Iris pigment epithelial cell (primary cell): ENCODE measurements at regions not wholly inside any gene's neighbourhood (a gene's known extent, or its start where the extent isn't known, plus 50 kb on each side); places are given as distances from the start of the nearest gene placed in this dataset.
"Not testable (repeated sequence)": the region's sequence is repeated elsewhere in the genome, so short reads cannot be mapped to it uniquely, and the experiment has no call there.

Source experiments
- DNase-seq: peaks from one replicate; pipeline ENCODE4 v3.0.0-alpha.2; 2011; ENCODE audit warnings: low read depth

- DNase-seq, result no peak
Measured at GRCh38 chr14:34172550-34173368, 221.9 kb upstream of the EGLN3 start.

GRCh38 chr14:34172173-34172451 lies 221.2 kb upstream of the EGLN3 start:
- no peak for DNase-seq

GRCh38 chr14:34171431-34172172 lies 220.7 kb upstream of the EGLN3 start:
- no peak for DNase-seq

- DNase-seq, result no peak
Measured at GRCh38 chr14:34170882-34171281, 220.0 kb upstream of the EGLN3 start.

- no peak for DNase-seq
Measured at GRCh38 chr14:34169561-34169960, 218.7 kb upstream of the EGLN3 start.

GRCh38 chr14:34168656-34169055 lies 217.8 kb upstream of the EGLN3 start:
- no peak for DNase-seq

- DNase-seq, result no peak
Measured at GRCh38 chr14:34165847-34166350, 215.0 kb upstream of the EGLN3 start.

GRCh38 chr14:34164162-34164864 lies 213.4 kb upstream of the EGLN3 start:
- no peak for DNase-seq

- no peak for DNase-seq
Measured at GRCh38 chr14:34161351-34162082, 210.6 kb upstream of the EGLN3 start.

GRCh38 chr14:34160619-34161018 lies 209.7 kb upstream of the EGLN3 start:
- no peak for DNase-seq

- DNase-seq, result no peak
Measured at GRCh38 chr14:34157651-34158050, 206.8 kb upstream of the EGLN3 start.

- no peak for DNase-seq
Measured at GRCh38 chr14:34147461-34147860, 196.6 kb upstream of the EGLN3 start.

GRCh38 chr14:34140127-34140526 lies 189.3 kb upstream of the EGLN3 start:
- DNase-seq, result not testable (repeated sequence)

- DNase-seq, result peak; percentile 63
Measured at GRCh38 chr14:34139160-34140121, 188.6 kb upstream of the EGLN3 start.

GRCh38 chr14:34138175-34138574 lies 187.3 kb upstream of the EGLN3 start:
- DNase-seq, result no peak

- no peak for DNase-seq
Measured at GRCh38 chr14:34137001-34137745, 186.3 kb upstream of the EGLN3 start.

GRCh38 chr14:34135492-34135891 lies 184.6 kb upstream of the EGLN3 start:
- DNase-seq, result no peak

- no peak for DNase-seq
Measured at GRCh38 chr14:34134484-34134883, 183.6 kb upstream of the EGLN3 start.

- no peak for DNase-seq
Measured at GRCh38 chr14:34129927-34130552, 179.2 kb upstream of the EGLN3 start.

- no peak for DNase-seq
Measured at GRCh38 chr14:34128665-34129064, 177.8 kb upstream of the EGLN3 start.
